CD14-positive monocyte (primary cell): ENCODE measurements at regions not wholly inside any gene's neighbourhood (a gene's known extent, or its start where the extent isn't known, plus 50 kb on each side); places are given as distances from the start of the nearest gene placed in this dataset.

Experiments used
- DNase-seq, 3 donors: peaks; one replicate each; pipeline ENCODE4 v3.0.0-alpha.2; 2011 to 2022
- H2AFZ ChIP-seq: 2 replicates; pipeline ENCODE4 v1.6.0; 2012; ENCODE audit warnings: mild to moderate bottlenecking, low read depth, low read length, inconsistent platforms; ENCODE audit not compliant: insufficient read depth, poor library complexity, severe bottlenecking
- H3K27ac ChIP-seq, 2 donors: 1 replicate in 1 of 2; 2 replicates in 1 of 2; pipeline ENCODE4 v1.5.1; 2012 to 2013; ENCODE audit warnings: low read length in 2 of 2, control low read depth in 1 of 2, inconsistent platforms in 1 of 2, low read depth in 1 of 2, mild to moderate bottlenecking in 1 of 2
- H3K27me3 ChIP-seq, 2 donors: one replicate each; pipeline versions ENCODE4 v1.6.0 to v1.6.1; 2011 to 2013; ENCODE audit warnings: low read length in 2 of 2; ENCODE audit not compliant: control insufficient read depth in 2 of 2, insufficient read depth in 2 of 2
- H3K36me3 ChIP-seq, 2 donors: replicated peaks in 1 of 2; 1 replicate in 1 of 2; 2 replicates in 1 of 2; pipeline versions ENCODE4 v1.5.1 to v1.6.1; 2012 to 2013; ENCODE audit warnings: low read length in 2 of 2, control low read depth in 1 of 2, inconsistent platforms in 1 of 2, mild to moderate bottlenecking in 1 of 2; ENCODE audit not compliant: insufficient read depth in 2 of 2, control insufficient read depth in 1 of 2
- H3K4me1 ChIP-seq, 2 donors: 1 replicate in 1 of 2; 2 replicates in 1 of 2; pipeline versions ENCODE4 v1.5.1 to v1.6.1; 2012 to 2013; ENCODE audit warnings: low read length in 2 of 2, control low read depth in 1 of 2, inconsistent platforms in 1 of 2, mild to moderate bottlenecking in 1 of 2, moderate library complexity in 1 of 2; ENCODE audit not compliant: insufficient read depth in 2 of 2, control insufficient read depth in 1 of 2
- H3K4me2 ChIP-seq: replicated peaks from 2 replicates; pipeline ENCODE3; 2012; ENCODE audit warnings: low read length, moderate library complexity, mild to moderate bottlenecking; ENCODE audit not compliant: poor library complexity, severe bottlenecking; ENCODE audit errors: extremely low read depth
- H3K4me3 ChIP-seq, 3 experiments: fragments of 200-600 bp in 1 of 3; sonication (generic) in 1 of 3; replicated peaks in 1 of 3; 1 replicate in 2 of 3; 2 replicates in 1 of 3; pipeline ENCODE4 v1.5.1; 2011 to 2013; ENCODE audit warnings: low read length in 3 of 3, mild to moderate bottlenecking in 3 of 3, control low read depth in 2 of 3, low read depth in 2 of 3, inconsistent platforms in 1 of 3, moderate library complexity in 1 of 3
- H3K79me2 ChIP-seq: 2 replicates; pipeline ENCODE4 v1.6.0; 2012; ENCODE audit warnings: mild to moderate bottlenecking, control low read depth, inconsistent platforms, low read length, moderate library complexity; ENCODE audit not compliant: insufficient read depth
- H3K9ac ChIP-seq: 2 replicates; pipeline ENCODE4 v1.6.0; 2017; ENCODE audit warnings: low read length, mild to moderate bottlenecking; ENCODE audit not compliant: insufficient read depth, poor library complexity, severe bottlenecking
- H3K9me3 ChIP-seq, 2 donors: replicated peaks in 1 of 2; 1 replicate in 1 of 2; 2 replicates in 1 of 2; pipeline versions ENCODE4 v1.5.1 to v1.6.1; 2012 to 2013; ENCODE audit warnings: low read length in 2 of 2, control low read depth in 1 of 2; ENCODE audit not compliant: control insufficient read depth in 1 of 2, insufficient read depth in 1 of 2
- H4K20me1 ChIP-seq: 2 replicates; pipeline ENCODE4 v1.6.0; 2012; ENCODE audit warnings: mild to moderate bottlenecking, low read length, control low read depth, moderate library complexity; ENCODE audit not compliant: insufficient read depth
- H3K27ac Mint-ChIP-seq, 7 donors: one replicate each; pipeline ENCODE4 v1.8.0; 2020; ENCODE audit warnings: mild to moderate bottlenecking in 7 of 7, mixed read lengths in 7 of 7, moderate library complexity in 6 of 7, inconsistent platforms in 2 of 7
- H3K27me3 Mint-ChIP-seq, 3 donors: one replicate each; pipeline ENCODE4 v1.8.0; 2021 to 2022; ENCODE audit warnings: low read depth in 3 of 3, mild to moderate bottlenecking in 3 of 3, mixed read lengths in 3 of 3, moderate library complexity in 3 of 3, inconsistent platforms in 1 of 3
- H3K36me3 Mint-ChIP-seq, 2 donors: one replicate each; pipeline ENCODE4 v1.8.0; 2020; ENCODE audit warnings: mixed read lengths in 2 of 2, inconsistent platforms in 1 of 2, mild to moderate bottlenecking in 1 of 2
- H3K4me1 Mint-ChIP-seq: one replicate; pipeline ENCODE4 v1.8.0; 2020; ENCODE audit warnings: mild to moderate bottlenecking, mixed read lengths
- H3K4me3 Mint-ChIP-seq, 2 donors: one replicate each; pipeline ENCODE4 v1.8.0; 2020; ENCODE audit warnings: mild to moderate bottlenecking in 2 of 2, mixed read lengths in 2 of 2, moderate library complexity in 1 of 2
- H3K9me3 Mint-ChIP-seq, 7 donors: one replicate each; pipeline ENCODE4 v1.8.0; 2020 to 2022; ENCODE audit warnings: mixed read lengths in 7 of 7, mild to moderate bottlenecking in 6 of 7, moderate library complexity in 6 of 7, inconsistent platforms in 2 of 7
- CTCF ChIP-seq: fragments of 200-600 bp; IDR thresholded peaks from one replicate; pipeline ENCODE4 v1.8.0; 2022; ENCODE audit warnings: antibody characterized with exemption, mild to moderate bottlenecking
- WGBS: methylation state at CpG from one replicate; pipeline ENCODE4 v1.1.5; 2013; ENCODE audit warnings: missing lambda C conversion rate; ENCODE audit not compliant: insufficient coverage; 5-methylcytosine and 5-hydroxymethylcytosine counted together
- intact Hi-C, 2 donors: fragments of 100-400 bp; cut with micrococcal nuclease; formaldehyde crosslinking; loops; one replicate each; pipeline versions ENCODE4 v1.15.0 to v1.15.1; 2023

- H3K4me1 Mint-ChIP-seq, result no peaks in the 10 kb centered on the region
- no peak for DNase-seq
- no CpG with 5 or more reads among the region's 2 CpGs for WGBS
- Histone ChIP-seq H3K4me3 (no peak overlapping the region), H4K20me1 (no peaks in the 10 kb centered on the region), H3K9ac (no peak overlapping the region), H2AFZ (no peak overlapping the region), H3K36me3 (no peaks in the 10 kb centered on the region), H3K27me3 (no peaks in the 10 kb centered on the region), H3K9me3 (no peaks in the 10 kb centered on the region), H3K4me1 (no peaks in the 10 kb centered on the region), H3K79me2 (no peaks in the 10 kb centered on the region), H3K27ac (no peak overlapping the region), H3K4me2 (no peak overlapping the region)
- intact Hi-C loops, result no loop called here
- TF ChIP-seq CTCF, result no peak
- no peaks in the 10 kb centered on the region for H3K27me3 Mint-ChIP-seq
- no peak overlapping the region for H3K27ac Mint-ChIP-seq
- no peaks in the 10 kb centered on the region for H3K36me3 Mint-ChIP-seq
- no peak overlapping the region for H3K4me3 Mint-ChIP-seq
- H3K9me3 Mint-ChIP-seq, result peaks cover 0 to 11% (median 2%) of the 10 kb centered on the region in 7 donors
Measured at GRCh38 chr18:34444622-34445021, 219.9 kb upstream of the NOL4 start.

GRCh38 chr18:34448662-34449061, 223.9 kb upstream of the NOL4 start:
- Histone ChIP-seq H3K79me2 (no peaks in the 10 kb centered on the region), H3K4me2 (no peak overlapping the region), H3K9ac (no peak overlapping the region), H2AFZ (no peak overlapping the region), H3K4me1 (no peaks in the 10 kb centered on the region), H4K20me1 (no peaks in the 10 kb centered on the region), H3K27ac (no peak overlapping the region), H3K36me3 (no peaks in the 10 kb centered on the region), H3K9me3 (peaks cover 0 to 3% of the 10 kb centered on the region in 2 donors), H3K27me3 (no peaks in the 10 kb centered on the region), H3K4me3 (no peak overlapping the region)
- intact Hi-C loops, result no loop called here
- DNase-seq, result no peak
- Mint-ChIP-seq H3K4me3 (no peak overlapping the region), H3K36me3 (no peaks in the 10 kb centered on the region), H3K27ac (no peak overlapping the region), H3K4me1 (no peaks in the 10 kb centered on the region), H3K27me3 (no peaks in the 10 kb centered on the region), H3K9me3 (peaks cover 0 to 8% (median 4%) of the 10 kb centered on the region in 7 donors)
- TF ChIP-seq CTCF, result no peak
